ENCODE measurements at regions not wholly inside any gene's neighbourhood (a gene's known extent, or its start where the extent isn't known, plus 50 kb on each side); places are given as distances from the start of the nearest gene placed in this dataset.
A peak's percentile ranks its signal among the peaks of the same experiment; 100 is the strongest.

GRCh38 chr3:1600700-1601418 lies 497.8 kb upstream of the CNTN4 start:
- H3K36me3 Mint-ChIP-seq, result no peaks in the 10 kb centered on the region
- WGBS (ENCODE audit: insufficient coverage), result 93% methylated on average over 16 of the region's 22 CpGs
- Histone ChIP-seq H3K36me3 (replicated peaks in 1 of 2; ENCODE audit: control insufficient read depth in 1 of 2, insufficient read depth in 2 of 2, low read length in 2 of 2) (no peaks in the 10 kb centered on the region), H3K9me3 (replicated peaks in 1 of 2; ENCODE audit: control insufficient read depth in 1 of 2, insufficient read depth in 1 of 2, low read length in 2 of 2) (peaks cover 14 to 19% of the 10 kb centered on the region in 2 donors), H3K4me2 (replicated peaks; ENCODE audit: extremely low read depth, low read length, poor library complexity, severe bottlenecking) (no peak overlapping the region), H3K27ac (ENCODE audit: low read depth in 1 of 2, low read length in 2 of 2) (no peak overlapping the region), H3K4me1 (ENCODE audit: control insufficient read depth in 1 of 2, insufficient read depth in 2 of 2, low read length in 2 of 2) (no peaks in the 10 kb centered on the region), H4K20me1 (ENCODE audit: insufficient read depth, low read length) (no peaks in the 10 kb centered on the region), H3K79me2 (ENCODE audit: insufficient read depth, low read length) (no peaks in the 10 kb centered on the region), H3K4me3 (replicated peaks in 1 of 3; ENCODE audit: low read depth in 2 of 3, low read length in 3 of 3) (no peak overlapping the region), H3K27me3 (ENCODE audit: control insufficient read depth in 2 of 2, insufficient read depth in 2 of 2, low read length in 2 of 2) (no peaks in the 10 kb centered on the region), H2AFZ (ENCODE audit: insufficient read depth, low read depth, low read length, poor library complexity, severe bottlenecking) (no peak overlapping the region), H3K9ac (ENCODE audit: insufficient read depth, low read length, poor library complexity, severe bottlenecking) (no peak overlapping the region)
- DNase-seq, result no peak
- H3K4me3 Mint-ChIP-seq, result peak overlapping the region in 1 of 2 donors; percentile 37
- no peak overlapping the region for H3K27ac Mint-ChIP-seq
- no peaks in the 10 kb centered on the region for H3K27me3 Mint-ChIP-seq (ENCODE audit: low read depth in 3 of 3)
- H3K9me3 Mint-ChIP-seq, result peaks cover 3 to 8% (median 6%) of the 10 kb centered on the region in 7 donors
- intact Hi-C loops (cut with micrococcal nuclease), result no loop called here
- TF ChIP-seq CTCF (IDR thresholded peaks at IDR 0.05), result no peak
- H3K4me1 Mint-ChIP-seq, result no peaks in the 10 kb centered on the region

- Histone ChIP-seq H3K36me3 (replicated peaks in 1 of 2; ENCODE audit: control insufficient read depth in 1 of 2, insufficient read depth in 2 of 2, low read length in 2 of 2) (no peaks in the 10 kb centered on the region), H3K27me3 (ENCODE audit: control insufficient read depth in 2 of 2, insufficient read depth in 2 of 2, low read length in 2 of 2) (no peaks in the 10 kb centered on the region), H3K4me2 (replicated peaks; ENCODE audit: extremely low read depth, low read length, poor library complexity, severe bottlenecking) (no peak overlapping the region), H3K9ac (ENCODE audit: insufficient read depth, low read length, poor library complexity, severe bottlenecking) (no peak overlapping the region), H3K4me1 (ENCODE audit: control insufficient read depth in 1 of 2, insufficient read depth in 2 of 2, low read length in 2 of 2) (no peaks in the 10 kb centered on the region), H4K20me1 (ENCODE audit: insufficient read depth, low read length) (no peaks in the 10 kb centered on the region), H2AFZ (ENCODE audit: insufficient read depth, low read depth, low read length, poor library complexity, severe bottlenecking) (no peak overlapping the region), H3K79me2 (ENCODE audit: insufficient read depth, low read length) (no peaks in the 10 kb centered on the region), H3K4me3 (replicated peaks in 1 of 3; ENCODE audit: low read depth in 2 of 3, low read length in 3 of 3) (no peak overlapping the region), H3K9me3 (replicated peaks in 1 of 2; ENCODE audit: control insufficient read depth in 1 of 2, insufficient read depth in 1 of 2, low read length in 2 of 2) (no peaks in the 10 kb centered on the region), H3K27ac (ENCODE audit: low read depth in 1 of 2, low read length in 2 of 2) (no peak overlapping the region)
- Mint-ChIP-seq H3K27ac (no peak overlapping the region), H3K27me3 (ENCODE audit: low read depth in 3 of 3) (no peaks in the 10 kb centered on the region), H3K9me3 (peaks cover 1 to 8% (median 2%) of the 10 kb centered on the region in 7 donors), H3K36me3 (no peaks in the 10 kb centered on the region), H3K4me3 (no peak overlapping the region), H3K4me1 (no peaks in the 10 kb centered on the region)
- DNase-seq, result no peak
- intact Hi-C loops (cut with micrococcal nuclease), result no loop called here
- 80% methylated on average over 1 of the region's 1 CpG for WGBS (ENCODE audit: insufficient coverage)
- no peak for TF ChIP-seq CTCF (IDR thresholded peaks at IDR 0.05)
These were observed 489.2 kb upstream of the CNTN4 start for GRCh38 chr3:1609416-1609815.
